H1 (cell line): ENCODE measurements at regions not wholly inside any gene's neighbourhood (a gene's known extent, or its start where the extent isn't known, plus 50 kb on each side); places are given as distances from the start of the nearest gene placed in this dataset.

Experiments
- CTCF ChIA-PET: fragments of 300-600 bp; sonication (Branson Sonifier 250); formaldehyde crosslinking; loops from one replicate; lab custom pipeline; 2021; ENCODE audit not compliant: partially characterized antibody; lab: Charles Lee
- POLR2A ChIA-PET: fragments of 300-600 bp; sonication (Branson Sonifier 250); formaldehyde crosslinking; loops from one replicate; lab custom pipeline; 2021; ENCODE audit warnings: inconsistent platforms; ENCODE audit not compliant: partially characterized antibody; lab: Charles Lee
- DNase-seq, 2 experiments: peaks; one replicate each; pipeline versions ENCODE4 v3.0.0 to v3.0.0-alpha.2; 2010 to 2022; ENCODE audit warnings: low spot score in 2 of 2, low read depth in 1 of 2, mixed read lengths in 1 of 2
- FAIRE-seq: peaks from 2 replicates; lab custom pipeline; 2011; peaks lifted over from hg19 to GRCh38; lab: Jason Lieb, UNC
- H2AFZ ChIP-seq: 2 replicates; pipeline ENCODE4 v1.8.1; 2012; ENCODE audit warnings: low read length, inconsistent platforms
- H2AK5ac ChIP-seq: 2 replicates; pipeline ENCODE4 v1.6.1; 2013; ENCODE audit warnings: low read depth, low read length
- H2BK120ac ChIP-seq: replicated peaks from 2 replicates; pipeline ENCODE3; 2013; ENCODE audit warnings: low read depth, low read length, inconsistent platforms
- H2BK12ac ChIP-seq: 2 replicates; pipeline ENCODE4 v1.6.1; 2013; ENCODE audit warnings: low read depth, low read length
- H2BK15ac ChIP-seq: 2 replicates; pipeline ENCODE4 v1.6.1; 2013; ENCODE audit warnings: low read length
- H2BK20ac ChIP-seq: 2 replicates; pipeline ENCODE4 v1.6.1; 2013; ENCODE audit warnings: low read length
- H2BK5ac ChIP-seq: 2 replicates; pipeline ENCODE4 v1.6.1; 2013; ENCODE audit warnings: low read depth, low read length
- H3K14ac ChIP-seq: 2 replicates; pipeline ENCODE4 v1.6.1; 2013; ENCODE audit warnings: inconsistent platforms; ENCODE audit not compliant: insufficient read length
- H3K18ac ChIP-seq: 2 replicates; pipeline ENCODE4 v1.6.1; 2013; ENCODE audit warnings: low read length; ENCODE audit errors: extremely low read depth
- H3K23ac ChIP-seq: 2 replicates; pipeline ENCODE4 v1.6.1; 2013; ENCODE audit warnings: inconsistent platforms; ENCODE audit not compliant: insufficient read length
- H3K23me2 ChIP-seq: 2 replicates; pipeline ENCODE4 v1.6.1; 2013; ENCODE audit warnings: low read depth, low read length
- H3K27ac ChIP-seq: 2 replicates; pipeline ENCODE4 v1.6.1; 2011; ENCODE audit warnings: low read depth, low read length, inconsistent platforms
- H3K27me3 ChIP-seq, 4 experiments: replicated peaks in 1 of 4; 1 replicate in 1 of 4; 2 replicates in 3 of 4; pipeline versions ENCODE4 v1.6.1 to v1.8.1; 2011 to 2013; ENCODE audit warnings: low read length in 3 of 4, mild to moderate bottlenecking in 3 of 4, inconsistent platforms in 2 of 4, mixed read lengths in 2 of 4, moderate library complexity in 1 of 4; ENCODE audit not compliant: control insufficient read depth in 3 of 4, insufficient read depth in 3 of 4; ENCODE audit errors: extremely low read depth in 1 of 4
- H3K36me3 ChIP-seq, 4 experiments: 2 replicates each; pipeline versions ENCODE4 v1.6.1 to v1.8.1; 2011 to 2013; ENCODE audit warnings: mild to moderate bottlenecking in 4 of 4, low read length in 3 of 4, moderate library complexity in 2 of 4, control low read depth in 1 of 4, inconsistent platforms in 1 of 4; ENCODE audit not compliant: insufficient read depth in 4 of 4, control insufficient read depth in 2 of 4
- H3K4ac ChIP-seq: replicated peaks from 2 replicates; pipeline ENCODE3; 2013; ENCODE audit warnings: low read length, low read depth, mixed read lengths, inconsistent platforms; ENCODE audit not compliant: insufficient read length
- H3K4me1 ChIP-seq, 4 experiments: replicated peaks in 1 of 4; 1 replicate in 1 of 4; 2 replicates in 3 of 4; pipeline versions ENCODE4 v1.6.1 to v1.8.1; 2011 to 2013; ENCODE audit warnings: low read length in 3 of 4, inconsistent platforms in 2 of 4, mixed read lengths in 1 of 4; ENCODE audit not compliant: insufficient read depth in 4 of 4, control insufficient read depth in 3 of 4
- H3K4me2 ChIP-seq, 2 experiments: 2 replicates each; pipeline versions ENCODE4 v1.6.1 to v1.8.1; 2011 to 2013; ENCODE audit warnings: low read depth in 2 of 2, low read length in 2 of 2, control low read depth in 1 of 2, inconsistent platforms in 1 of 2, mild to moderate bottlenecking in 1 of 2; ENCODE audit not compliant: insufficient read depth in 1 of 2
- H3K4me3 ChIP-seq, 4 experiments: fragments of 200-600, 300-600 bp in 1 of 4; sonication (generic), shearing (Covaris generic), sonication (Bioruptor Twin) in 1 of 4; 2 replicates each; pipeline versions ENCODE4 v1.5.1 to v1.8.1; 2011 to 2016; ENCODE audit warnings: low read length in 4 of 4, low read depth in 3 of 4, control low read depth in 2 of 4, inconsistent platforms in 2 of 4, mild to moderate bottlenecking in 2 of 4, mixed read lengths in 1 of 4, moderate library complexity in 1 of 4; ENCODE audit not compliant: insufficient read depth in 2 of 4; ENCODE audit errors: extremely low read depth in 1 of 4
- H3K56ac ChIP-seq: replicated peaks from 2 replicates; pipeline ENCODE3; 2013; ENCODE audit warnings: low read depth, mild to moderate bottlenecking, mixed read lengths, low read length, inconsistent platforms; ENCODE audit not compliant: insufficient read length
- H3K79me1 ChIP-seq: 2 replicates; pipeline ENCODE4 v1.6.1; 2013; ENCODE audit warnings: low read depth, low read length, control low read depth
- H3K79me2 ChIP-seq, 2 experiments: 2 replicates each; pipeline versions ENCODE4 v1.6.1 to v1.8.1; 2012 to 2013; ENCODE audit warnings: low read length in 2 of 2, mild to moderate bottlenecking in 2 of 2, inconsistent platforms in 1 of 2; ENCODE audit not compliant: insufficient read depth in 2 of 2, control insufficient read depth in 1 of 2
- H3K9ac ChIP-seq, 4 experiments: replicated peaks in 1 of 4; 1 replicate in 1 of 4; 2 replicates in 3 of 4; pipeline versions ENCODE4 v1.6.1 to v1.8.1; 2011 to 2013; ENCODE audit warnings: low read depth in 3 of 4, low read length in 3 of 4, control low read depth in 2 of 4, mild to moderate bottlenecking in 2 of 4, moderate library complexity in 2 of 4, inconsistent platforms in 1 of 4; ENCODE audit errors: extremely low read depth in 1 of 4
- H3K9me3 ChIP-seq, 2 experiments: 2 replicates each; pipeline versions ENCODE4 v1.6.1 to v1.8.1; 2012 to 2013; ENCODE audit warnings: mild to moderate bottlenecking in 2 of 2, moderate library complexity in 2 of 2, control low read depth in 1 of 2, inconsistent platforms in 1 of 2, low read depth in 1 of 2, low read length in 1 of 2, mixed read lengths in 1 of 2; ENCODE audit not compliant: insufficient read depth in 2 of 2
- H4K20me1 ChIP-seq, 2 experiments: replicated peaks in 1 of 2; 2 replicates each; pipeline versions ENCODE3 to v1.8.1; 2011 to 2013; ENCODE audit warnings: inconsistent platforms in 2 of 2, low read length in 2 of 2, mild to moderate bottlenecking in 1 of 2; ENCODE audit not compliant: insufficient read depth in 2 of 2, control insufficient read depth in 1 of 2
- H4K5ac ChIP-seq: 2 replicates; pipeline ENCODE4 v1.6.1; 2013; ENCODE audit warnings: low read length, low read depth, mixed read lengths, inconsistent platforms; ENCODE audit not compliant: insufficient read length
- H4K8ac ChIP-seq: 2 replicates; pipeline ENCODE4 v1.8.0; 2013; ENCODE audit warnings: mild to moderate bottlenecking, moderate library complexity, low read length, inconsistent platforms; ENCODE audit not compliant: insufficient read depth; ENCODE audit errors: extremely low read depth
- H4K91ac ChIP-seq: replicated peaks from 2 replicates; pipeline ENCODE3; 2013; ENCODE audit warnings: low read length, mixed read lengths, inconsistent platforms; ENCODE audit not compliant: insufficient read length
- KDM5A ChIP-seq: fragments of 200-600 bp; IDR thresholded peaks from 2 replicates; pipeline ENCODE4 v1.7.1; 2012; ENCODE audit warnings: mild to moderate bottlenecking, low read length, inconsistent platforms, mixed read lengths
- WGBS, 2 experiments: shearing (Covaris generic) in 1 of 2; methylation state at CpG; one replicate each; pipeline versions ENCODE4 v1.1.6 to v1.1.7; 2013 to 2015; ENCODE audit warnings: low lambda C conversion rate in 2 of 2, mixed read lengths in 2 of 2, inconsistent platforms in 1 of 2, low coverage in 1 of 2, missing lambda C conversion rate in 1 of 2; ENCODE audit not compliant: insufficient replicate concordance in 2 of 2, insufficient coverage in 1 of 2, insufficient read length in 1 of 2; ENCODE audit errors: extremely low coverage in 1 of 2, missing lambda C conversion rate in 1 of 2; 5-methylcytosine and 5-hydroxymethylcytosine counted together

GRCh38 chr5:175103746-175104145, 340.2 kb downstream of the DRD1 start:
- Histone ChIP-seq H3K4me2 (no peak overlapping the region), H2BK12ac (no peak overlapping the region), H3K23me2 (peaks cover 3% of the 10 kb centered on the region; the same call in 1 of the 2 replicates), H3K79me1 (no peaks in the 10 kb centered on the region), H3K23ac (no peak overlapping the region), H3K79me2 (no peaks in the 10 kb centered on the region), H2AK5ac (no peak overlapping the region), H4K8ac (no peak overlapping the region), H4K5ac (no peak overlapping the region), H2AFZ (no peak overlapping the region), H3K4me3 (no peak overlapping the region), H3K4ac (no peak overlapping the region), H3K18ac (no peak overlapping the region), H2BK15ac (no peak overlapping the region), H2BK120ac (no peak overlapping the region), H3K9ac (no peak overlapping the region), H2BK5ac (no peak overlapping the region), H4K20me1 (peaks cover 0 to 3% of the 10 kb centered on the region in 2 experiments), H3K4me1 (no peaks in the 10 kb centered on the region), H3K27me3 (no peaks in the 10 kb centered on the region), H4K91ac (no peak overlapping the region), H3K9me3 (peaks cover under 1 to 3% of the 10 kb centered on the region in 2 experiments; a peak in 1 of 4 replicates), H3K36me3 (no peaks in the 10 kb centered on the region), H3K56ac (no peak overlapping the region), H3K14ac (no peak overlapping the region), H3K27ac (no peak overlapping the region), H2BK20ac (no peak overlapping the region)
- DNase-seq = no peak
- no peak for FAIRE-seq
- 85% methylated on average over 4 of the region's 4 CpGs; no CpG with 5 or more reads in 1 of the 2 experiments for WGBS, 2 experiments
- ChIA-PET POLR2A (no interaction called here), CTCF (no interaction called here)
- no peak for TF ChIP-seq KDM5A
